ENCODE measurements at regions not wholly inside any gene's neighbourhood (a gene's known extent, or its start where the extent isn't known, plus 50 kb on each side); places are given as distances from the start of the nearest gene placed in this dataset.

DNA sequence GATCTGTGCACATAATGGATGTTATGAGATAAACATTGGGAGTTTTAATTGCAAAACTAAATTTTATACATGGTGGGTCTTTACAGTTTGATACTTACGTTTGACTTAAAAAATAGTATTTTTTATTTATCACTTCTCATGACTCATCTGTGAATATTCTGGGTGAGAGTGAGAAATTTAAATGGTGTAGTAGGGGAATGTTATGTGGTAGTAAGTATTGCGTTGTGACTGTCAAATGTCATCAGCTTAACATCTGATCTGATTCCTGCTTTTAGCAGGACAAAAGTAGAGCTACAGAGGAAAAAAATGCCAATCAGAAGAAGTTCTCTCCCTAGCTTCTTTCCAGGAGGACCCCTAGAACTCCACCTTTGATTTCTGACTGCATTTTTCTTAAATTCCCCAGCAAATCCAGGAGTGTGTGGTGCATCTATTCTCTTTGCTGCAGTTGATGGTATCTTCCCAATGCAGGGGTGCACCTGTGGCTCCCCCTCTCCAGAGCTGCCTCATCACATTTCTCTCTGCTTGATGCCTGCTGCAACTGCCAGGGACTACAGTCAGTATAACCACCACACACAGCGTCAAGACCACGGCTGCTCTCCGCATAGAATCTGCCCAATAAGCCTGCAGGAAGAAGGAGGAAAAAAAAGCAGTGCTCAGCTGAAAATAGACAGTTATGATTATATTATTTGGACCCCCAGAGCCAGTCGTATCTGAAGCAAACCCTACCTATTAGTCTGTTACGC, 151.3 kb upstream of the THUMPD2 start (continued):
- TF ChIP-seq, protein P1, sequence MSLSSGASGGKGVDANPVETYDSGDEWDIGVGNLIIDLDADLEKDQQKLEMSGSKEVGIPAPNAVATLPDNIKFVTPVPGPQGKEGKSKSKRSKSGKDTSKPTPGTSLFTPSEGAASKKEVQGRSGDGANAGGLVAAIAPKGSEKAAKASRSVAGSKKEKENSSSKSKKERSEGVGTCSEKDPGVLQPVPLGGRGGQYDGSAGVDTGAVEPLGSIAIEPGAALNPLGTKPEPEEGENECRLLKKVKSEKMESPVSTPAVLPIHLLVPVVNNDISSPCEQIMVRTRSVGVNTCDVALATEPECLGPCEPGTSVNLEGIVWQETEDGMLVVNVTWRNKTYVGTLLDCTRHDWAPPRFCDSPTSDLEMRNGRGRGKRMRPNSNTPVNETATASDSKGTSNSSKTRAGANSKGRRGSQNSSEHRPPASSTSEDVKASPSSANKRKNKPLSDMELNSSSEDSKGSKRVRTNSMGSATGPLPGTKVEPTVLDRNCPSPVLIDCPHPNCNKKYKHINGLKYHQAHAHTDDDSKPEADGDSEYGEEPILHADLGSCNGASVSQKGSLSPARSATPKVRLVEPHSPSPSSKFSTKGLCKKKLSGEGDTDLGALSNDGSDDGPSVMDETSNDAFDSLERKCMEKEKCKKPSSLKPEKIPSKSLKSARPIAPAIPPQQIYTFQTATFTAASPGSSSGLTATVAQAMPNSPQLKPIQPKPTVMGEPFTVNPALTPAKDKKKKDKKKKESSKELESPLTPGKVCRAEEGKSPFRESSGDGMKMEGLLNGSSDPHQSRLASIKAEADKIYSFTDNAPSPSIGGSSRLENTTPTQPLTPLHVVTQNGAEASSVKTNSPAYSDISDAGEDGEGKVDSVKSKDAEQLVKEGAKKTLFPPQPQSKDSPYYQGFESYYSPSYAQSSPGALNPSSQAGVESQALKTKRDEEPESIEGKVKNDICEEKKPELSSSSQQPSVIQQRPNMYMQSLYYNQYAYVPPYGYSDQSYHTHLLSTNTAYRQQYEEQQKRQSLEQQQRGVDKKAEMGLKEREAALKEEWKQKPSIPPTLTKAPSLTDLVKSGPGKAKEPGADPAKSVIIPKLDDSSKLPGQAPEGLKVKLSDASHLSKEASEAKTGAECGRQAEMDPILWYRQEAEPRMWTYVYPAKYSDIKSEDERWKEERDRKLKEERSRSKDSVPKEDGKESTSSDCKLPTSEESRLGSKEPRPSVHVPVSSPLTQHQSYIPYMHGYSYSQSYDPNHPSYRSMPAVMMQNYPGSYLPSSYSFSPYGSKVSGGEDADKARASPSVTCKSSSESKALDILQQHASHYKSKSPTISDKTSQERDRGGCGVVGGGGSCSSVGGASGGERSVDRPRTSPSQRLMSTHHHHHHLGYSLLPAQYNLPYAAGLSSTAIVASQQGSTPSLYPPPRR (CRISPR knock-in tag; IDR thresholded peaks at IDR 0.05; ENCODE audit: borderline replicate concordance): no peak

DNA sequence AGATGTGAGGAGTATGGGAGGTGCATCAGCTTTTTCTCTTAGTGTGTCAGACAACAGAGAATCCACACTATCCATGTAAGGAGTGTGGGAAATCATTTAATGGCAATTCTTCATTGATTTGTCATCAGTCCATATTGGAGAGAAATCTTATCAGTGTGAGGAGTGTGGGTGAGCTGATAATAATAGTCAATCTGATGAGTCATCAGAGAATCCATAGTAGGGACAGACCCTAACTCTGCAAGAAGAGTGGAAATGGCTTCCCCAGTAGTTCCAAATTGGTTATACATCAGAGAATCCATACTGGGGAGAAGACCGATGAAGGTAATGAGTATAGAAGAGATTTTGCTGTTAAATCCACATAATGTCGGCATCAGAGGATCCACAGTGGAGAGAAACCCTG, 150.5 kb upstream of the THUMPD2 start:
- no peak overlapping the region for H3K4me3 ChIP-seq
- DNase-seq (ENCODE audit: extremely low read depth in 1 of 4, low spot score in 3 of 4) (no peak), FAIRE-seq (no peak), ATAC-seq (no peak)
- 0% methylated on average over 2 of the region's 2 CpGs for WGBS (ENCODE audit: insufficient coverage, low coverage, missing lambda C conversion rate)
- H3K4me1 ChIP-seq (replicated peaks in 1 of 2; ENCODE audit: control insufficient read depth in 2 of 2, insufficient read depth in 2 of 2, low read length in 2 of 2): no peaks in the 10 kb centered on the region
- intact Hi-C loops (cut with micrococcal nuclease): no loop called here
- no peak overlapping the region for H2AFZ ChIP-seq (ENCODE audit: low read depth, low read length)
- H3K9me1 ChIP-seq (ENCODE audit: control insufficient read depth, insufficient read depth, low read length): no peaks in the 10 kb centered on the region
- ChIA-PET CTCF (ENCODE audit: low intra/inter-chr PET ratio) (no interaction called here), POLR2A (interaction anchor here (1.0 kb wide), 1 partner anchor 27 kb away, joined by 3 read pairs; no protein-coding TSS in a partner anchor)
- no peak overlapping the region for H3K9ac ChIP-seq (ENCODE audit: insufficient read depth in 1 of 2, low read depth in 2 of 2, low read length in 2 of 2)
- BruUV-seq (replicated peaks): no TSS peak
- H3K9me3 ChIP-seq (replicated peaks; ENCODE audit: control insufficient read depth, insufficient read depth, low read depth, low read length): no peaks in the 10 kb centered on the region
- H3K36me3 ChIP-seq (ENCODE audit: control insufficient read depth, insufficient read depth, low read length): no peaks in the 10 kb centered on the region
- no peak overlapping the region for H3K4me2 ChIP-seq (ENCODE audit: insufficient read depth, low read length)
- H3K27me3 ChIP-seq (ENCODE audit: control insufficient read depth in 2 of 2, insufficient read depth in 2 of 2, low read length in 2 of 2): no peaks in the 10 kb centered on the region
- H4K20me1 ChIP-seq (replicated peaks; ENCODE audit: control insufficient read depth, insufficient read depth, low read length): no peaks in the 10 kb centered on the region
- in situ Hi-C loops (cut with MboI): no loop called here
- no peaks in the 10 kb centered on the region for H3K79me2 ChIP-seq (ENCODE audit: control insufficient read depth, insufficient read depth, low read length)
- H3K27ac ChIP-seq (ENCODE audit: extremely low read depth, low read depth, low read length): no peak overlapping the region
- TF ChIP-seq TEAD4 (IDR thresholded peaks at IDR 0.05; ENCODE audit: low read length) (no peak), TEAD4 (CRISPR knock-in tag; IDR thresholded peaks at IDR 0.05; ENCODE audit: borderline replicate concordance) (no peak), HDAC3 (IDR thresholded peaks at IDR 0.05; ENCODE audit: borderline replicate concordance, partially characterized antibody) (no peak), BACH1 (tag; IDR thresholded peaks at IDR 0.05) (no peak), HCFC1 (IDR thresholded peaks at IDR 0.05; ENCODE audit: low read depth, low read length) (no peak)
- TF ChIP-seq, protein P1 (CRISPR knock-in tag; IDR thresholded peaks at IDR 0.05; ENCODE audit: borderline replicate concordance): no peak
- TF ChIP-seq, protein P2, sequence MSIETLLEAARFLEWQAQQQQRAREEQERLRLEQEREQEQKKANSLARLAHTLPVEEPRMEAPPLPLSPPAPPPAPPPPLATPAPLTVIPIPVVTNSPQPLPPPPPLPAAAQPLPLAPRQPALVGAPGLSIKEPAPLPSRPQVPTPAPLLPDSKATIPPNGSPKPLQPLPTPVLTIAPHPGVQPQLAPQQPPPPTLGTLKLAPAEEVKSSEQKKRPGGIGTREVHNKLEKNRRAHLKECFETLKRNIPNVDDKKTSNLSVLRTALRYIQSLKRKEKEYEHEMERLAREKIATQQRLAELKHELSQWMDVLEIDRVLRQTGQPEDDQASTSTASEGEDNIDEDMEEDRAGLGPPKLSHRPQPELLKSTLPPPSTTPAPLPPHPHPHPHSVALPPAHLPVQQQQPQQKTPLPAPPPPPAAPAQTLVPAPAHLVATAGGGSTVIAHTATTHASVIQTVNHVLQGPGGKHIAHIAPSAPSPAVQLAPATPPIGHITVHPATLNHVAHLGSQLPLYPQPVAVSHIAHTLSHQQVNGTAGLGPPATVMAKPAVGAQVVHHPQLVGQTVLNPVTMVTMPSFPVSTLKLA (conservative IDR thresholded peaks at IDR 0.05): no peak
